ENCODE measurements at regions not wholly inside any gene's neighbourhood (a gene's known extent, or its start where the extent isn't known, plus 50 kb on each side); places are given as distances from the start of the nearest gene placed in this dataset.

- TF ChIP-seq SIN3A (IDR thresholded peaks at IDR 0.05; ENCODE audit: borderline replicate concordance, insufficient read depth, low read length) (no peak), FOXP2 (optimal IDR thresholded peaks at IDR 0.05; ENCODE audit: borderline replicate concordance, extremely low read depth, extremely low read length, insufficient read depth) (no peak), POLR2AphosphoS5 (IDR thresholded peaks at IDR 0.05; ENCODE audit: low read depth, low read length) (no peak), TAF1 (IDR thresholded peaks at IDR 0.05; ENCODE audit: borderline replicate concordance, insufficient read depth, low read length) (no peak)
- TF ChIP-seq, protein P1, sequence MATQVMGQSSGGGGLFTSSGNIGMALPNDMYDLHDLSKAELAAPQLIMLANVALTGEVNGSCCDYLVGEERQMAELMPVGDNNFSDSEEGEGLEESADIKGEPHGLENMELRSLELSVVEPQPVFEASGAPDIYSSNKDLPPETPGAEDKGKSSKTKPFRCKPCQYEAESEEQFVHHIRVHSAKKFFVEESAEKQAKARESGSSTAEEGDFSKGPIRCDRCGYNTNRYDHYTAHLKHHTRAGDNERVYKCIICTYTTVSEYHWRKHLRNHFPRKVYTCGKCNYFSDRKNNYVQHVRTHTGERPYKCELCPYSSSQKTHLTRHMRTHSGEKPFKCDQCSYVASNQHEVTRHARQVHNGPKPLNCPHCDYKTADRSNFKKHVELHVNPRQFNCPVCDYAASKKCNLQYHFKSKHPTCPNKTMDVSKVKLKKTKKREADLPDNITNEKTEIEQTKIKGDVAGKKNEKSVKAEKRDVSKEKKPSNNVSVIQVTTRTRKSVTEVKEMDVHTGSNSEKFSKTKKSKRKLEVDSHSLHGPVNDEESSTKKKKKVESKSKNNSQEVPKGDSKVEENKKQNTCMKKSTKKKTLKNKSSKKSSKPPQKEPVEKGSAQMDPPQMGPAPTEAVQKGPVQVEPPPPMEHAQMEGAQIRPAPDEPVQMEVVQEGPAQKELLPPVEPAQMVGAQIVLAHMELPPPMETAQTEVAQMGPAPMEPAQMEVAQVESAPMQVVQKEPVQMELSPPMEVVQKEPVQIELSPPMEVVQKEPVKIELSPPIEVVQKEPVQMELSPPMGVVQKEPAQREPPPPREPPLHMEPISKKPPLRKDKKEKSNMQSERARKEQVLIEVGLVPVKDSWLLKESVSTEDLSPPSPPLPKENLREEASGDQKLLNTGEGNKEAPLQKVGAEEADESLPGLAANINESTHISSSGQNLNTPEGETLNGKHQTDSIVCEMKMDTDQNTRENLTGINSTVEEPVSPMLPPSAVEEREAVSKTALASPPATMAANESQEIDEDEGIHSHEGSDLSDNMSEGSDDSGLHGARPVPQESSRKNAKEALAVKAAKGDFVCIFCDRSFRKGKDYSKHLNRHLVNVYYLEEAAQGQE (IDR thresholded peaks at IDR 0.05; ENCODE audit: insufficient read depth in 1 of 2, low read depth in 2 of 2, low read length in 2 of 2): no peak
These were observed 567.7 kb upstream of the SGCD start for GRCh38 chr5:155759252-155759651.

GRCh38 chr5:155759984-155760383 lies 567.0 kb upstream of the SGCD start:
- no peak for TF ChIP-seq FOXP2 (optimal IDR thresholded peaks at IDR 0.05; ENCODE audit: borderline replicate concordance, extremely low read depth, extremely low read length, insufficient read depth)
- no peak for TF ChIP-seq POLR2AphosphoS5 (IDR thresholded peaks at IDR 0.05; ENCODE audit: low read depth, low read length)
- TF ChIP-seq, protein P1 (IDR thresholded peaks at IDR 0.05; ENCODE audit: insufficient read depth in 1 of 2, low read depth in 2 of 2, low read length in 2 of 2): no peak
- TF ChIP-seq SIN3A (IDR thresholded peaks at IDR 0.05; ENCODE audit: borderline replicate concordance, insufficient read depth, low read length): no peak
- no peak for TF ChIP-seq TAF1 (IDR thresholded peaks at IDR 0.05; ENCODE audit: borderline replicate concordance, insufficient read depth, low read length)

- no peak for TF ChIP-seq SIN3A (IDR thresholded peaks at IDR 0.05; ENCODE audit: borderline replicate concordance, insufficient read depth, low read length)
- TF ChIP-seq TAF1 (IDR thresholded peaks at IDR 0.05; ENCODE audit: borderline replicate concordance, insufficient read depth, low read length): no peak
- TF ChIP-seq POLR2AphosphoS5 (IDR thresholded peaks at IDR 0.05; ENCODE audit: low read depth, low read length): no peak
- TF ChIP-seq, protein P1 (IDR thresholded peaks at IDR 0.05; ENCODE audit: insufficient read depth in 1 of 2, low read depth in 2 of 2, low read length in 2 of 2): no peak
- no peak for TF ChIP-seq FOXP2 (optimal IDR thresholded peaks at IDR 0.05; ENCODE audit: borderline replicate concordance, extremely low read depth, extremely low read length, insufficient read depth)
These were observed 565.5 kb upstream of the SGCD start for GRCh38 chr5:155761502-155761901.

- TF ChIP-seq TAF1 (IDR thresholded peaks at IDR 0.05; ENCODE audit: borderline replicate concordance, insufficient read depth, low read length) (no peak), SIN3A (IDR thresholded peaks at IDR 0.05; ENCODE audit: borderline replicate concordance, insufficient read depth, low read length) (no peak), POLR2AphosphoS5 (IDR thresholded peaks at IDR 0.05; ENCODE audit: low read depth, low read length) (no peak), FOXP2 (optimal IDR thresholded peaks at IDR 0.05; ENCODE audit: borderline replicate concordance, extremely low read depth, extremely low read length, insufficient read depth) (no peak)
- TF ChIP-seq, protein P1 (IDR thresholded peaks at IDR 0.05; ENCODE audit: insufficient read depth in 1 of 2, low read depth in 2 of 2, low read length in 2 of 2): no peak
These were observed 561.2 kb upstream of the SGCD start for GRCh38 chr5:155765715-155766114.

DNA sequence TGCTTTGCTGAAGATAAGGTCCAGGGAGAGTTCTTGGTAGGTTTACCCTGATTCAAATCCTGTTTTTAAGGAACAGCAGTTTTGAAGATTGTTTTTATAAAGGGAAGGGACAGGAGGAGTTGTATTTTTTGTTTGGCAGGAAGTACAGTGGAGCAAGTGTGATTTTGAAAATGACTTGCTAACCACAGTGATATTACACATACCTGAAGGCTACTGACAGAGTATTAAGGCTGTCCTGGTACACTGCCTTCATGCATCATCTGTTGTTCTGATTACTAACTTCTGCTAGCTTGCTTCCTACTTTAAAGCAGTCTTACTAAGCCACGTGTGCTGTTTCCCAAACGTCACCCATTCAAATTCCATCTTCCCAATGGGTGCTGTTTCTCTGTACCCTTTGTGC lies 559.5 kb upstream of the SGCD start:
- no peak for TF ChIP-seq SIN3A (IDR thresholded peaks at IDR 0.05; ENCODE audit: borderline replicate concordance, insufficient read depth, low read length)
- no peak for TF ChIP-seq FOXP2 (optimal IDR thresholded peaks at IDR 0.05; ENCODE audit: borderline replicate concordance, extremely low read depth, extremely low read length, insufficient read depth)
